HG03196 (cell line): ENCODE measurements at regions not wholly inside any gene's neighbourhood (a gene's known extent, or its start where the extent isn't known, plus 50 kb on each side); places are given as distances from the start of the nearest gene placed in this dataset.

Experiments
- ATAC-seq: cut with Tn5 transposase; IDR thresholded peaks from one replicate; pipeline ENCODE4 v1.9.1; 2021; ENCODE audit not compliant: unreplicated experiment

DNA sequence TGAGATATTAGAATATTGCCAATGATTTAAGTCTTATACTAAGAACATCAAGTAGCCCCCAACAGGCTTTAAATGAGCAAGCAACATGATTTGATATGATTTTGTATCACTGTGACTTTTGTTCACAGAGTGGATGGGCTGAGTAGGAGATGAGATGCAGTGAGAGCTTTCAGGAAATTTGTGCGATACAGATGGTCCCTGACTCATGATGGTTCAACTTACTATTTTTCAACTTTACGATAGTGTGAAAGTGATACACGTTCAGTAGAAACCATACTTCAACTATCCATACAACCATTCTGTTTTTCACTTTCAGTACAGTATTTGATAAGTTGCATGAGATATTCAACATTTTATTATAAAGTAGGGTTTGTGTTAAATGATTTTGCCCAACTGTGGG, 78.7 kb upstream of the NWD2 start:
- ATAC-seq: no peak

DNA sequence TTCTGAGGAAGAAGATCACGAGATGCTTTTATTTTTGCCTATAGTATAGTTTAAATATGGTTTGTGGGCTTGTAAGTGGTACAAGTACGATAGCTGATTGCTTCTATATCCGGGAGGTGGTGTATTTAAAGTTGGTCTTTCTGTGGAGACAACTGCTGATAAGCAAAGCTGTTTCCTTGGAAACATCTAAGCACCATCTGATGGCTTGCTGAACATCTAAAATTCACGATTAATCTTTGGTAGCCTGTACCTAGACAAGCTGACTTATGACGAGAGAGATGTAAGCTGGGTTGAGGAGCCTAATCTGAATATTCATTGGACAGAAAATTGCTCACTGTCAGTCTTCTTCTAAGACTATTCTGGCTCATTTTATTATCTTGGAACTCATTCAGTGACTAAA, 74.6 kb upstream of the NWD2 start:
- ATAC-seq: no peak

DNA sequence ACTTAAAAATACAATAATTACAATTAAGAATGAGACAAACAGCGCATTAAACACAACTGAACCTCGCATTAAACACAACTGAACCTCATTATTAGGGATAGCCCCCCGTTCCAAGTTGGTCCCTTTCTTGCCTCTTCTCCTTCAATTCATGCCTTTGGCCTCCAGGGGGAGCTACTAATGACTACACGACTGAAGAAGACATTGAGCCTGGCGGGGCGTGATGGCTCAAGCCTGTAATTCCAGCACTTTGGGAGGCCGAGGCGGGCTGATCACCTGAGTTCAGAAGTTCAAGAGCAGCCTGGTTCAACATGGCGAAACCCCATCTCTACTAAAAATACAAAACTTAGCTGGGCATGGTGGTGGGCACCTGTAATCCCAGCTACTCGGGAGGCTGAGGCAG, 56.4 kb upstream of the NWD2 start:
- ATAC-seq: no peak
